ENCODE measurements at regions not wholly inside any gene's neighbourhood (a gene's known extent, or its start where the extent isn't known, plus 50 kb on each side); places are given as distances from the start of the nearest gene placed in this dataset.

GRCh38 chr6:67212584-67212983, 1422.5 kb upstream of the ADGRB3 start:
- H3K9me1 ChIP-seq (ENCODE audit: control insufficient read depth, insufficient read depth, low read length) = no peaks in the 10 kb centered on the region
- no peaks in the 10 kb centered on the region for H3K4me1 ChIP-seq (replicated peaks in 1 of 2; ENCODE audit: control insufficient read depth in 2 of 2, insufficient read depth in 2 of 2, low read length in 2 of 2)
- in situ Hi-C loops (cut with MboI) (no loop called here), intact Hi-C loops (cut with micrococcal nuclease) (no loop called here)
- TF ChIP-seq MTA3 (IDR thresholded peaks at IDR 0.05; ENCODE audit: borderline replicate concordance) (no peak), ZNF140 (CRISPR knock-in tag; IDR thresholded peaks at IDR 0.05) (no peak), L3MBTL2 (IDR thresholded peaks at IDR 0.05) (no peak), ZNF324 (CRISPR knock-in tag; IDR thresholded peaks at IDR 0.05) (no peak), PKNOX1 (IDR thresholded peaks at IDR 0.05) (no peak), ZBED1 (IDR thresholded peaks at IDR 0.05) (no peak), ZSCAN29 (IDR thresholded peaks at IDR 0.05) (no peak), ZNF263 (CRISPR knock-in tag; IDR thresholded peaks at IDR 0.05; ENCODE audit: borderline replicate concordance) (no peak), MGA (IDR thresholded peaks at IDR 0.05) (no peak), SMARCA4 (IDR thresholded peaks at IDR 0.05) (no peak)
- no peaks in the 10 kb centered on the region for H3K27me3 ChIP-seq (ENCODE audit: control insufficient read depth in 2 of 2, insufficient read depth in 2 of 2, low read length in 2 of 2)
- ChIA-PET POLR2A (interaction anchor here (0.6 kb wide), 1 partner anchor 198 kb away, joined by 3 read pairs; no protein-coding TSS in a partner anchor), CTCF (ENCODE audit: low intra/inter-chr PET ratio) (no interaction called here)
- no peak overlapping the region for H3K4me2 ChIP-seq (ENCODE audit: insufficient read depth, low read length)
- DNase-seq (ENCODE audit: extremely low read depth in 1 of 4, low spot score in 3 of 4) = no peak
- no peak overlapping the region for H3K9ac ChIP-seq (ENCODE audit: insufficient read depth in 1 of 2, low read depth in 2 of 2, low read length in 2 of 2)
- no TSS peak for BruUV-seq (replicated peaks)
- no peak overlapping the region for H2AFZ ChIP-seq (ENCODE audit: low read depth, low read length)
- H3K79me2 ChIP-seq (ENCODE audit: control insufficient read depth, insufficient read depth, low read length) = no peaks in the 10 kb centered on the region
- no peaks in the 10 kb centered on the region for H3K9me3 ChIP-seq (replicated peaks; ENCODE audit: control insufficient read depth, insufficient read depth, low read depth, low read length)
- H4K20me1 ChIP-seq (replicated peaks; ENCODE audit: control insufficient read depth, insufficient read depth, low read length) = no peaks in the 10 kb centered on the region
- no peak overlapping the region for H3K27ac ChIP-seq (ENCODE audit: extremely low read depth, low read depth, low read length)
- H3K4me3 ChIP-seq = no peak overlapping the region
- no peaks in the 10 kb centered on the region for H3K36me3 ChIP-seq (ENCODE audit: control insufficient read depth, insufficient read depth, low read length)
- no peak for FAIRE-seq
- ATAC-seq = no peak

All from K562 (cell line).